HFF-Myc (cell line): ENCODE measurements at regions not wholly inside any gene's neighbourhood (a gene's known extent, or its start where the extent isn't known, plus 50 kb on each side); places are given as distances from the start of the nearest gene placed in this dataset.

Experiments
- DNase-seq: peaks from one replicate; pipeline ENCODE4 v3.0.0-alpha.2; 2011; ENCODE audit warnings: low read depth; ENCODE audit errors: extremely low read depth
- H3K4me3 ChIP-seq: replicated peaks from 2 replicates; pipeline ENCODE4 v1.5.1; 2011; ENCODE audit warnings: low read depth, mild to moderate bottlenecking, control low read depth, low read length
- TF ChIP-seq, protein P1 (sequence below): IDR thresholded peaks from 2 replicates; pipeline ENCODE4 v1.5.1; 2012; ENCODE audit warnings: mild to moderate bottlenecking, low read depth, low read length, control low read depth; ENCODE audit errors: missing control alignments

DNA sequence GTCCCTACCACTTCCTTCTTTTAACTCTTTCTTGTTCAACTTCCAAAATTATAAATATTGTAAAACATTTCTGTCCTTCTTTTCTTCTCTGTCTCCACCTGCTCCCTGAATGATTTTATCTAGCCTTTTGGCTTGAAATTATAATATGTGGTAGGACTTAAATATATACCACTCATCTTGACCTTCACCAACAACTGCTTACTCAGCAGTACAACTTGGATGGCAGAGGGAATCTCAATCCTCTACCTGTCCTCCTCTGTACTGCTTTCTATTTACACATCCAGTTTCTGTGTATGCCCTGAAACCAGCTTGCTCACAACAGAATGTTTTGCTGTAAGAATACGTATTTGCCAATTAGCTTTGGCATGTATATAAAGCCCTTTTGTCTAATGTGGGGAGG is 1392.5 kb downstream of the EPHA7 start:
- no peak for DNase-seq
- no peak overlapping the region for H3K4me3 ChIP-seq
- TF ChIP-seq, protein P1, sequence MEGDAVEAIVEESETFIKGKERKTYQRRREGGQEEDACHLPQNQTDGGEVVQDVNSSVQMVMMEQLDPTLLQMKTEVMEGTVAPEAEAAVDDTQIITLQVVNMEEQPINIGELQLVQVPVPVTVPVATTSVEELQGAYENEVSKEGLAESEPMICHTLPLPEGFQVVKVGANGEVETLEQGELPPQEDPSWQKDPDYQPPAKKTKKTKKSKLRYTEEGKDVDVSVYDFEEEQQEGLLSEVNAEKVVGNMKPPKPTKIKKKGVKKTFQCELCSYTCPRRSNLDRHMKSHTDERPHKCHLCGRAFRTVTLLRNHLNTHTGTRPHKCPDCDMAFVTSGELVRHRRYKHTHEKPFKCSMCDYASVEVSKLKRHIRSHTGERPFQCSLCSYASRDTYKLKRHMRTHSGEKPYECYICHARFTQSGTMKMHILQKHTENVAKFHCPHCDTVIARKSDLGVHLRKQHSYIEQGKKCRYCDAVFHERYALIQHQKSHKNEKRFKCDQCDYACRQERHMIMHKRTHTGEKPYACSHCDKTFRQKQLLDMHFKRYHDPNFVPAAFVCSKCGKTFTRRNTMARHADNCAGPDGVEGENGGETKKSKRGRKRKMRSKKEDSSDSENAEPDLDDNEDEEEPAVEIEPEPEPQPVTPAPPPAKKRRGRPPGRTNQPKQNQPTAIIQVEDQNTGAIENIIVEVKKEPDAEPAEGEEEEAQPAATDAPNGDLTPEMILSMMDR: no peak

DNA sequence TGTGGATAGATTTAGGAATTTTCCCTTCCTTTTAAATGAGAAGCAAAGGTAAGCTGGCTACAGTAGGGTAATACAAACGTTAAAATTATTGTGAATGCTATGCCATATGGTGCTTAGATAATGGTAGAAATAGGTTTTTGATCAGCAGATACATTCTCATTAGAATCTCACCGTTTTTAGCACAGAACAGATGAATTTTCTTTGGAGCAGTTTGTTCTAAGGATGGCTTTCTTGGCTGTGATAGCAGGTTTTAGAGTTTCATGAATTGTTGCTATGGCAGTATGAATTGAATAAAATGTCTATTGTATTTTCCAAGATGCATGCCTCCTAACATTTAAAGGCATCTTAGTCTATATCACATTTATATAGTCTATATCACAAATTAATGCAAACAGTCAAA is 1394.5 kb downstream of the EPHA7 start:
- TF ChIP-seq, protein P1: no peak
- DNase-seq: no peak
- no peak overlapping the region for H3K4me3 ChIP-seq

DNA sequence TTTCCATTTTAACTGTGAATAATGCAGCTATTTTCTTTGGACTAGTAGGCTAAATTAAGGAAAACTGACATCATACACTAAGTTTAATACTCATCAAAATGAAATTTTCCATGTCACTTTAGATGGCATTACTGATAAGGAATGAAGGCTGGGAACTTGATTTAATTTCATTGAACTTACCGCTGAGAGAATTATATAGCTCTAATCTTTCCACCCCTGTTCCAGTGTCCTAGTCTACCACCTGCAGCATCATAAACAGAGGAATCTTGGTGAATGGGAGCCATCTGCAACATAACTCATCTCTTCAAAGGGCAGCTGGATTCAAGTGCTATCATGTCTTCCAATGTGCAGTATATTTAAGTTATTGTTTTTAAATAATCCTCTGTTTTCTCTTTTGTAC is 1395.2 kb downstream of the EPHA7 start:
- TF ChIP-seq, protein P1: no peak
- no peak overlapping the region for H3K4me3 ChIP-seq
- DNase-seq: no peak

DNA sequence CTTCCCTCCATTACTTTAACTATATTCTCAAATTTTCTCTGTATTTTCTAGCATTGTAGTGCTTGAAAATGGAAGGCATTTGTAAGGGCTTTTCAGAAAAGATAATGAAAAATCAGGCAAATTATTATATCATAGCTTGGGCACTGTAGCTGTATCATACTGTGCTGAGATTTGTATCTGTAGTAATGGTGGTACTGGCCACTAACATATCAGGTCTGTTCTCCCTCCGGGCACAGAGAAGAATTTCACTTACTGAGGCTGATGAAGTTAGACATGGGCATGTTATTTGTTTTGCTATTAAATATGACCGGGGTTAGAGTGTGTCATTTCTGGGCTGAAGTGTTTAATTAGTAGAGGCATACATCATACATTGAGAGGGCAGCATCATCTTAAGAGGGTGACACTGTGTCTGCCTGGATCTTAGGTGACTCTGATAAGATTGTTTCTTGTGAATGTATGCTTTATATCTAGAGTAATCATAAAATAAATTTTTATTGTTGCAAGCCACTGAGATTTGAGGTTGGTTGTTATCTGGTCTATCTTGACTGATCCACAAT is 1395.9 kb downstream of the EPHA7 start:
- no peak overlapping the region for H3K4me3 ChIP-seq
- DNase-seq: no peak
- TF ChIP-seq, protein P1: no peak

DNA sequence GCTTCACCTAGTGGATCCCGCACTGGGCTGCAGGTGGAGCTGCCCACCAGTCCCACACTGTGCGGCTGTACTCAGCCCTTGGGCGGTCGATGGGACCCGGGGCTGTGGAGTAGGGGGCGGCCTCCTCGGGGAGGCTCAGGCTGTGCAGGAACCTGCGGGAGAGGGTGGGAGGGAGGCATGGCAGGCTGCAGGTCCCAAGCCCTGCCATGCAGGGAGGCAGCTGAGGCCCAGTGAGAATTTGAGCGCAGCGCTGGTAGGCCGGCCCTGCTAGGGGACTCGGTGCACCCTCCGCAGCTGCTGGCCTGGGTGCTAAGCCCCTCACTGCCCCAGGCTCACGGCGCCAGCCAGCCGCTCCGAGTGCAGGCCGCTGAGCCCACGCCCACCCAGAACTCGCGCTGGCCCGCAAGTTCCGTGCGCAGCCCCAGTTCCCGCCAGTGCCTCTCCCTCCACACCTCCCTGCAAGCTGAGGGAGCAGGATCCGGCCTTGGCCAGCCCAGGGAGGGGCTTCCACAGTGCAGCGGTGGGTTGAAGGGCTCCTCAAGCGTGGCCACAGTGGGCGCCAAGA is 1407.6 kb downstream of the EPHA7 start:
- H3K4me3 ChIP-seq: no peak overlapping the region
- no peak for DNase-seq
- TF ChIP-seq, protein P1: no peak

DNA sequence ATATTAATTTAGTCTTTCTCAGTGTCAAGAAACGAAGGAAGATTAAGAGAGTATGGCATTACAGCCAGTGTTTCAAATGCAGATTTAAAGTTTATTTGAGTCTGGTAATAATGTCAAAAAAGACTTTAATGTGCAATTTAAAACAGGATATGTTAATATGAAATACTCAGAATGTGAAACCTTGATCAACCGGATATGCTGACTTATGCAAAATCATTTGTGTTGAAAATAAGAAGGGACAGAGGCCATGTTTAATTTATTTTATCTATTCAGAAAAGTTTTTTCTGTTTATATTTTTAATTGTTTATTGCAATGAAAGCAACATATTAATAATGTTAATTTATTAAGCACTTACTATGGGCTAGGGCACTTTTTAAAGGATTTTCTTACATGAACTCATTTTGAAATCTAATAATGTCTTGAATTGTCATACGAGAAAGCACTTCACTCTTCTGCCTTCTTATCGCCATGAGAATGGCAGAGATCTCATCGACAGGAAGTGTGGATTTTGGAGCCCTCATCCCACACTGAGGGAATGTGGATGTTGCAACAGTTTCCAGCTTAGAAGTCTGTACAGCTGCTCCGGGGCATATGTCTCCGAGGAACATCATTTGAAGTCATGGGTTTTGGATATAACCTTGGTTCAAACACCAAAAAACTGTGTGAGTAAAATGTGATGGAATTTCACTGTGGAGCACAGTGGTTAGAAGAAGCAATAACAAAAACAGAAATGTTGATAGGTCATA is 1410.4 kb downstream of the EPHA7 start:
- no peak for DNase-seq
- TF ChIP-seq, protein P1: no peak
- no peak overlapping the region for H3K4me3 ChIP-seq

DNA sequence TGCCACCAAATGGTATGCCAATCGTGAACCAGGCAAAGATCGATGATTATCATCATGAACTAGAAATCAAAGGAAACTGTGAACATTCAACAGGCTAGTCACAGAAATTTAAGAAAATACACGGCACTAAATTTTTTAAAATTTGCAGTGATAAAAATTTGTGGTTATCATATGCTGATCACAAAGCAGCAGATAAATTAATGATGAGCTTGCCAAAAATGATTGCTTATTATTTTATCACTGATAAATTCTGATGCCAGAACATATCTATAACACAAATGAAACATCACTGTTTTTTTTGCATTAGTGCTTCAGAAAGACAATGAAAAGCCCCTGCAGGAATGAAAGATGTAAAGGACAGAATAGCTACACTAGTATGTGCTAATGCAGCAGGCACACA is 1413.2 kb upstream of the MAP3K7 start:
- H3K4me3 ChIP-seq: no peak overlapping the region
- TF ChIP-seq, protein P1: no peak
- no peak for DNase-seq
